Activated T-cell treated with anti-CD3 and anti-CD28 coated beads, Interleukin-2, amount 50 U/mL, for 4 hours (primary cell): ENCODE measurements at regions not wholly inside any gene's neighbourhood (a gene's known extent, or its start where the extent isn't known, plus 50 kb on each side); places are given as distances from the start of the nearest gene placed in this dataset.
"Not testable (repeated sequence)": the region's sequence is repeated elsewhere in the genome, so short reads cannot be mapped to it uniquely, and the experiment has no call there.

Experiments used
- ATAC-seq, 2 donors: fragments of 200-7000 bp; cut with Tn5 transposase; one replicate each; pipeline ENCODE4 v1.10.0; 2021
- DNase-seq: peaks from one replicate; pipeline ENCODE4 v3.0.0-alpha.2; 2020
- H3K27me3 Mint-ChIP-seq: one replicate; pipeline ENCODE4 v1.8.0; 2021; ENCODE audit warnings: low read depth, mixed read lengths
- H3K36me3 Mint-ChIP-seq: one replicate; pipeline ENCODE4 v1.8.0; 2022; ENCODE audit warnings: mixed read lengths; ENCODE audit not compliant: insufficient read depth
- H3K4me1 Mint-ChIP-seq: one replicate; pipeline ENCODE4 v1.8.0; 2021; ENCODE audit warnings: low read depth, mixed read lengths
- H3K4me3 Mint-ChIP-seq: one replicate; pipeline ENCODE4 v1.8.0; 2021; ENCODE audit warnings: mild to moderate bottlenecking, moderate library complexity, mixed read lengths
- H3K9me3 Mint-ChIP-seq: one replicate; pipeline ENCODE4 v1.8.0; 2021; ENCODE audit warnings: mixed read lengths

GRCh38 chr5:37931541-37931940 lies 91.7 kb upstream of the GDNF start:
- Mint-ChIP-seq H3K4me3 (no peak overlapping the region), H3K36me3 (no peaks in the 10 kb centered on the region), H3K4me1 (no peaks in the 10 kb centered on the region), H3K27me3 (no peaks in the 10 kb centered on the region), H3K9me3 (peaks cover 3% of the 10 kb centered on the region)
- DNase-seq (no peak), ATAC-seq (no peak)

DNA sequence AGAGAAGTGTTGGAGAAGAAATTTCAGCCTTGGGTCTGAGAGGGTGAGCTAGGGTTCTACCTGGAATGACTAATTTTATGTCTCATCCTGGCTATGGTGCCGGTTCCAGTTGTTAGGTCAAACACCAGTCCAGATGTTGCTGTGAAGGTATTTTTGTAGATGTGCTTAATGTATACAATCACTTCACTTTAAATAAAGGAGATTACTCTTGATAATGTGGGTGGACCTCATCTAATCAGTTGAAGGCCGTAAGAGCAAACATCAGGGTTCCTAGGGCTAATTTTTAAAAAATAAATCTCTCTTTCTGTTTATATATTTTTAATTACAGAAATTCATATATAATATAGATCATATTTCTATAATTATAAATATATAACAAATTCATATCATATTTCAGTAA lies 90.5 kb upstream of the GDNF start:
- no peaks in the 10 kb centered on the region for H3K36me3 Mint-ChIP-seq
- no peak for ATAC-seq
- peaks cover 2% of the 10 kb centered on the region for H3K27me3 Mint-ChIP-seq
- no peaks in the 10 kb centered on the region for H3K4me1 Mint-ChIP-seq
- no peak for DNase-seq
- H3K9me3 Mint-ChIP-seq: no peaks in the 10 kb centered on the region
- H3K4me3 Mint-ChIP-seq: no peak overlapping the region

DNA sequence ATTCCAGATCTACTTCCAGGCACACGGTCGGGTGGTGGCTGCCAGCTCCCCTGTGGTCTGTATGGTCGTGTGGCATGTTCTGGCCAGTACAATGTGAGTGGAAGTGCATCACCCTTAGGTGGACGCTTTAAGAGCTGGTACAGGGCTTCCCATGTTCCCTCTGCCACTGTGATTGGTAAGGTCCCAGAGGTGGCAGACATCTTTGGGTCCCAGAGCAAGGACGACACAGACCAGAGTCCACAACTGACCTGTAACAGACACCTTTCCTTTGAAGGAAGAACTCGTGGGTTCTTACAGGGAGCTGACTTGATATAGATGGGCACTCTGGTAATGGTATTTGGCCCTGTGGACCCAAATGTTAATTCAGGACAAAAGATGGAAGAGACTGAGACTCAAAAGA lies 90.0 kb upstream of the GDNF start:
- no peak for DNase-seq
- no peak overlapping the region for H3K4me3 Mint-ChIP-seq
- H3K4me1 Mint-ChIP-seq: no peaks in the 10 kb centered on the region
- ATAC-seq: no peak
- no peaks in the 10 kb centered on the region for H3K9me3 Mint-ChIP-seq
- peaks cover 2% of the 10 kb centered on the region for H3K27me3 Mint-ChIP-seq
- H3K36me3 Mint-ChIP-seq: no peaks in the 10 kb centered on the region

DNA sequence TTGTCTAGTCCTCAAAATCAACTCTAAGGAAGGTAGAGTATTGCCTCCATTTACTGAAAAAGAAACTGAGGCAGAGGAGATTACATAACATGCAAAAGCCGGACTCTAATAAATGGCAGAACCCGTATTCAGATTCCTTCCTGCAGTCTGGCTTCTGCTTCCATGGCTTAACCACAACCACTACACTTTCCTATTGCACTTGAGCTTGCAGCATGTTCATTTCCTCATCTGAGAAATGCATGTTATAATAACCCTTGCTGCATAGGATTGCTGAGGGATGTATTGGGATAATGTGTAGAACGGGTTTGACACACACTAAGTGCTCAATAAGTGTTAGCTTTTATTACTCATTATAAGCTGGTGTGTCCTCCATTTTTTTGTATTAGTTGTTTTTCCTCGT lies 87.9 kb upstream of the GDNF start:
- not testable (repeated sequence) for DNase-seq, H3K9me3 Mint-ChIP-seq, H3K27me3 Mint-ChIP-seq, H3K4me1 Mint-ChIP-seq, ATAC-seq, H3K4me3 Mint-ChIP-seq, H3K36me3 Mint-ChIP-seq

- ATAC-seq: no peak
- Mint-ChIP-seq H3K4me1 (no peaks in the 10 kb centered on the region), H3K4me3 (no peak overlapping the region), H3K9me3 (no peaks in the 10 kb centered on the region), H3K27me3 (peaks cover 2% of the 10 kb centered on the region), H3K36me3 (no peaks in the 10 kb centered on the region)
- no peak for DNase-seq
These were observed 86.9 kb upstream of the GDNF start for GRCh38 chr5:37926732-37927131.

- ATAC-seq: no peak
- H3K36me3 Mint-ChIP-seq: no peaks in the 10 kb centered on the region
These were observed 81.6 kb upstream of the GDNF start for GRCh38 chr5:37921452-37921851.

GRCh38 chr5:37918424-37918823 lies 78.6 kb upstream of the GDNF start:
- Mint-ChIP-seq H3K4me3 (no peak overlapping the region), H3K36me3 (no peaks in the 10 kb centered on the region), H3K4me1 (no peaks in the 10 kb centered on the region), H3K27me3 (peaks cover 4% of the 10 kb centered on the region), H3K9me3 (peaks cover 4% of the 10 kb centered on the region)
- no peak for ATAC-seq
- DNase-seq: no peak

More at GRCh38 chr5:37921452-37921851, 81.6 kb upstream of the GDNF start:
- H3K27me3 Mint-ChIP-seq: peaks cover 3% of the 10 kb centered on the region
- H3K9me3 Mint-ChIP-seq: peaks cover 4% of the 10 kb centered on the region
- H3K4me1 Mint-ChIP-seq: no peaks in the 10 kb centered on the region
- no peak overlapping the region for H3K4me3 Mint-ChIP-seq
- no peak for DNase-seq

DNA sequence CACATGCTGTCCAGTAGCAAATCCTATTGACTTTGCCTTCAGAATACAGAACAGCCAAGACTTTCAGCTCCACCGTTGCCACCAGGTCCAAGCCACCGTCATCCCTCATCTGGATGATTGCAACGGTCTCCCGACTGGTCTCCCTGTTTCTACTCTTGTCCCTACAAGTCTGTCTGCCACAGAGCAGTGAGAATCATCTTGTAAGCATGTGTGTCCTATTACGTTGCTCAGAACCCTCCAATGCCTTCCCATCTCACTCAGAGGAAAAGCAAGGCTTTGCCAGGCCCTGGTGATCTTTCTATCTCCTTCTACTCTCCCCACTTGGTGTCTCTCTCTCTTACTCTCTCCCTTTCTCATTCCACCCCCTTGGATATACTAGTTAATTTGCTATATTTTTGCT lies 76.7 kb upstream of the GDNF start:
- Mint-ChIP-seq H3K27me3 (peaks cover 7% of the 10 kb centered on the region), H3K9me3 (peaks cover 4% of the 10 kb centered on the region), H3K4me3 (no peak overlapping the region), H3K4me1 (no peaks in the 10 kb centered on the region), H3K36me3 (no peaks in the 10 kb centered on the region)
- DNase-seq: no peak
- no peak for ATAC-seq

- Mint-ChIP-seq H3K27me3 (peaks cover 9% of the 10 kb centered on the region), H3K9me3 (no peaks in the 10 kb centered on the region), H3K4me1 (no peaks in the 10 kb centered on the region), H3K4me3 (no peak overlapping the region), H3K36me3 (no peaks in the 10 kb centered on the region)
- DNase-seq (no peak), ATAC-seq (no peak)
These were observed 75.4 kb upstream of the GDNF start for GRCh38 chr5:37915097-37915736.

DNA sequence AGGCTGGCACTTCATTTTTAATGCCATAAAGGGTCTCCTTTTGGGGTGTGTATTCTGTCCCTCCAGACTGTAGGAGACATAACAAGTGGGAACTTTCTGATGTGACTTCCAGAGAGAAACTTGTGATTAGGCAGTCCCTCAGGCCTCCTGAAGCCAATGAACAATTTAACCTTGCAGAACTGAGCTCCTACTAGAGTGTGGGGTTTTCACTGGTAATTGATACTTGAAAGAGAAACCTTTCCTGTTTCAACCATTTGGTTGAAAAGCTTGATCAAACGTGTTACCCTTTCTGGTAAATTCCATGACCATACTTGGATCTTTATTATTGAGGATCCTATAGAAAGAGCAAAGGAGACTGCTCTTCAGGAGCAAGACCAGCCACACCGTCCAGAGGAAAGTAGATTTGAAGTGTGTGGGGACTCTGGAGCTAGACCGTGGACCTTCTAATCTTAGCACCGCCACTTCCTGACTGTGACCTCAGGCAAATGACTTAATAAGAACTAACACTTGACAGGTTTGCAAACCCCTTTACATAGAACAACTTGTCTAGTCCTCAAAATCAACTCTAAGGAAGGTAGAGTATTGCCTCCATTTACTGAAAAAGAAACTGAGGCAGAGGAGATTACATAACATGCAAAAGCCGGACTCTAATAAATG lies 69.9 kb upstream of the GDNF start:
- peaks cover 18% of the 10 kb centered on the region for H3K27me3 Mint-ChIP-seq
- not testable (repeated sequence) for DNase-seq, H3K9me3 Mint-ChIP-seq, H3K4me3 Mint-ChIP-seq, H3K4me1 Mint-ChIP-seq, ATAC-seq, H3K36me3 Mint-ChIP-seq

GRCh38 chr5:37906416-37906815 lies 66.6 kb upstream of the GDNF start:
- no peak for ATAC-seq
- no peak overlapping the region for H3K4me3 Mint-ChIP-seq
- peaks cover 15% of the 10 kb centered on the region for H3K27me3 Mint-ChIP-seq
- DNase-seq: no peak
- H3K4me1 Mint-ChIP-seq: no peaks in the 10 kb centered on the region
- H3K36me3 Mint-ChIP-seq: no peaks in the 10 kb centered on the region
- peaks cover 5% of the 10 kb centered on the region for H3K9me3 Mint-ChIP-seq

DNA sequence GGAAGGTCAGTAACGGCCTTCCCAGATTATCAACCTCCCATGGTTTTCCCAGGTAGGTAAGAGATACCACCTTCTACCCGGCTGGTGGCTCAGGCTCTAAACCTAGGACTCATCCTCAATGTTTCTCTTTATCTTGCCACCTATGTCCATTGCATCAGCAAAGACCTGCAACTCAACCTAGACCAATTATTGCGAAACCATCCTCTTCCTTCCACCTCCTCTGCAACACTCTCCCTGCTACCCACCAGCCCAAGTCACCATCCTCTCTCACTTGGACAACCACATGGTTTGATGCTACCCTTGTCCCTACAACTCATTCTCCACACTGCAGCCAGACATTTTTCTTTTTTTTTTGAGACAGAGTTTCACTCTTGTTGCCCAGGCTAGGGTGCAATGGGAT lies 65.4 kb upstream of the GDNF start:
- ATAC-seq (no peak), DNase-seq (no peak)
- Mint-ChIP-seq H3K9me3 (peaks cover 5% of the 10 kb centered on the region), H3K4me3 (no peak overlapping the region), H3K36me3 (no peaks in the 10 kb centered on the region), H3K4me1 (no peaks in the 10 kb centered on the region), H3K27me3 (peaks cover 15% of the 10 kb centered on the region)

DNA sequence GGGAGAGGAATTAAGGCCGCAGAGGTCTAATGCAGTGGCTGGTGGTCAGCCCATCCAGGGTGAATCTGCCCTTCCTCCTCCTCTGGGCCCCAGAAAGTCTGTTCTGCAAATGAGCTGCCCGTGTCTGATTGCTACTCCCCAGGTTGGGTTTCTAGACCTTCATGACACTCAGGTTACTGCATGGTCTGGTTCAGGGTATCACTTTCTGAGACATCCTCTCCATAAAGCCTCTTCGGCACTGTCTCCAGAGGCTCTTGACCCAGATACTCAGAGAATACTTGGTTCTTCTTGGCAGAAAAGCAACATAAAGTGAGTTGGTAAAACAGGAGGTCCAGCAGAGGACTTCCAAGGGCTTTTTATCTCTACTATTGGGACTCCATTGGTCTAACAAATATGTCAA lies 62.5 kb upstream of the GDNF start:
- Mint-ChIP-seq H3K4me1 (no peaks in the 10 kb centered on the region), H3K27me3 (peaks cover 15% of the 10 kb centered on the region), H3K4me3 (no peak overlapping the region), H3K9me3 (peaks cover 5% of the 10 kb centered on the region), H3K36me3 (no peaks in the 10 kb centered on the region)
- no peak for DNase-seq
- no peak for ATAC-seq

- Mint-ChIP-seq H3K27me3 (peaks cover 9% of the 10 kb centered on the region), H3K36me3 (no peaks in the 10 kb centered on the region), H3K9me3 (peaks cover 5% of the 10 kb centered on the region), H3K4me3 (no peak overlapping the region), H3K4me1 (no peaks in the 10 kb centered on the region)
- ATAC-seq (no peak), DNase-seq (no peak)
These were observed 60.9 kb upstream of the GDNF start for GRCh38 chr5:37900692-37901091.

- H3K9me3 Mint-ChIP-seq: no peaks in the 10 kb centered on the region
- H3K4me1 Mint-ChIP-seq: no peaks in the 10 kb centered on the region
- DNase-seq: no peak
- no peaks in the 10 kb centered on the region for H3K36me3 Mint-ChIP-seq
- no peak overlapping the region for H3K4me3 Mint-ChIP-seq
- peaks cover 7% of the 10 kb centered on the region for H3K27me3 Mint-ChIP-seq
- ATAC-seq: no peak
These were observed 59.2 kb upstream of the GDNF start for GRCh38 chr5:37899037-37899436.
